Effector CD4-positive, alpha-beta T cell (primary cell): ENCODE measurements at regions not wholly inside any gene's neighbourhood (a gene's known extent, or its start where the extent isn't known, plus 50 kb on each side); places are given as distances from the start of the nearest gene placed in this dataset.

ENCODE experiments used
- DNase-seq: peaks from one replicate; pipeline ENCODE4 v3.0.0-alpha.2; 2020

- DNase-seq, result no peak
Measured at GRCh38 chr9:127553793-127554192, 58.3 kb upstream of the STXBP1 start.

GRCh38 chr9:127554966-127555839 lies 56.9 kb upstream of the STXBP1 start:
- DNase-seq, result no peak

- DNase-seq, result peak; percentile 43
Measured at GRCh38 chr9:127555840-127556820, 55.9 kb upstream of the STXBP1 start.

GRCh38 chr9:127556871-127557270 lies 55.2 kb upstream of the STXBP1 start:
- no peak for DNase-seq

- DNase-seq, result no peak
Measured at GRCh38 chr9:127557466-127557869, 54.6 kb upstream of the STXBP1 start.

- DNase-seq, result no peak
Measured at GRCh38 chr9:127557998-127558546, 54.0 kb upstream of the STXBP1 start.

GRCh38 chr9:127558581-127559246 lies 53.4 kb upstream of the STXBP1 start:
- DNase-seq, result no peak

- no peak for DNase-seq
Measured at GRCh38 chr9:127559247-127559680, 52.8 kb upstream of the STXBP1 start.

GRCh38 chr9:127561491-127562278 lies 50.4 kb upstream of the STXBP1 start:
- DNase-seq, result no peak
